Glomerular endothelial cell (primary cell): ENCODE measurements at regions not wholly inside any gene's neighbourhood (a gene's known extent, or its start where the extent isn't known, plus 50 kb on each side); places are given as distances from the start of the nearest gene placed in this dataset.

Experiments
- DNase-seq: peaks from one replicate; pipeline ENCODE4 v3.0.0-alpha.2; 2011; ENCODE audit warnings: low read depth, low spot score; ENCODE audit errors: extremely low read depth

DNA sequence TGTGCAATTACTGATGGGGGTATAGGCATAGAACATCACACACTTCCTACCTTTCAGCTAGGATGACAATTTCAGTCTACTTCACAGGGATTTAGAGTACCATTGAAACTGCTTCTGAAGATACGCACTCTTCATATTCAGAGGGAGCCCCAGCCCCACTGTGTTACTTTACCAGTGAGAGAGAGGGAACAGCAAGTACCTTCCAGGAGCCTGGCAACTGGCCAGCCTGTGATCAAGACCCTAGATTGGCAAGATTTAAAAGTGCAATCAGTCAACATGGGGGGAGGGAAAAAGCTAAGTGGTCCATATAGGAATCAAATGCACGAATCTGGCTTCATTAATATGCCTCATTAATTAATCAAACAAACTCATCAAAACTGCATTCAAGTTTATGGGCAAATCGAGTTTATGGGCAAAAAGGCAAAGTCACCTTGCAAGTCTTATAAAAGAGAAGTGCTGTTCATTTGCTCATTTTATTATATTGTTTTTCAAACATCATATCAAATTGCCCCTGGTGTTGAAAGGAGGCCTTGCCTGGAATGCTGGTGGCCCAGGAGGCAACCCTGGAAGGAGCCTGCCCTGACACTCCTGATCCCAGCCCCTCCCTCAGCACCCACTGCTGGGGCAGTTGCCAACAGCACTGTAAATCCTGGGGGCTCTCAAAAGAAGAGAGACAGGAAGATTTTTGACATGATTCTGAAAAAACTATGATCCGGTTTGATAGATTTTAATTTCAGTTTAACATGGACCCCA is 184.9 kb upstream of the DPT start:
- DNase-seq = no peak

DNA sequence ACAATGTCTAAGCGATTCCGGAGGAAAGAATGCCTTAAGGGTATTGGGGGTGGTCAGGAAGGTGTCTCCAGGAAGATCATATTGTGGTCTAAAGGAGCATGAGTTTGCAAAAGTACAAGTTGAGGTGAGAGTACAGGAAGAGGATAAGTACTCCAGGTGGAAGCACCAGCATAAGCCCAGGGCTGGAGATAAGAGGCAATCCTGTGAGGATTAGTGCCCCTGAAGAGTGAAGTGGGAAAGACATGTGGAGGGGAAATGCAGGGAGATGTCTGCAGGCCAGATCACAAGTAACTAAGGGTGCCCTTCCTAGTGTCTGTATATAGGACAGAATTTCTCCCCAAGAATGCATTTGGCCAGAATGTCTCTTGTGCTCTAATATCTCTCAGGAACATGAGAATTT is 188.3 kb upstream of the DPT start:
- no peak for DNase-seq

DNA sequence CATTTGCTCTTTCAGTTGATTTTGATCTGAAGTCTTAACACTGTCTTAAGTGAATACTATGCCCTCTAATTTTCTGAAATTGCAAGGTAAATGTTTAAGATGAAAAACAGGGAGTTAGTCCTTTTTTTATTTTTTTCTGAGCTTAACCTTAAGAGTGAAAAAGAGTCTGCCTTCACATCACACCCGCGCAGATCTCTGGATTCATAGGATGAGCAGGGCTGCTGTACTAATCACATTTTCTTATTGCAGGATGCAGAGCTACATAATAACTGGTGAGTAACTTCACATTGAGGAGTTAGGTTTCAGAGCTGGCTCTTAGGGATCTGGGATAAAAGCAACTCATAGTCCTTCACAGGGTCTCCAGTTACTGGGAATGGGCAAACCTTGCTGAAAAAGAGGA is 188.7 kb upstream of the ATP1B1 start:
- no peak for DNase-seq

DNA sequence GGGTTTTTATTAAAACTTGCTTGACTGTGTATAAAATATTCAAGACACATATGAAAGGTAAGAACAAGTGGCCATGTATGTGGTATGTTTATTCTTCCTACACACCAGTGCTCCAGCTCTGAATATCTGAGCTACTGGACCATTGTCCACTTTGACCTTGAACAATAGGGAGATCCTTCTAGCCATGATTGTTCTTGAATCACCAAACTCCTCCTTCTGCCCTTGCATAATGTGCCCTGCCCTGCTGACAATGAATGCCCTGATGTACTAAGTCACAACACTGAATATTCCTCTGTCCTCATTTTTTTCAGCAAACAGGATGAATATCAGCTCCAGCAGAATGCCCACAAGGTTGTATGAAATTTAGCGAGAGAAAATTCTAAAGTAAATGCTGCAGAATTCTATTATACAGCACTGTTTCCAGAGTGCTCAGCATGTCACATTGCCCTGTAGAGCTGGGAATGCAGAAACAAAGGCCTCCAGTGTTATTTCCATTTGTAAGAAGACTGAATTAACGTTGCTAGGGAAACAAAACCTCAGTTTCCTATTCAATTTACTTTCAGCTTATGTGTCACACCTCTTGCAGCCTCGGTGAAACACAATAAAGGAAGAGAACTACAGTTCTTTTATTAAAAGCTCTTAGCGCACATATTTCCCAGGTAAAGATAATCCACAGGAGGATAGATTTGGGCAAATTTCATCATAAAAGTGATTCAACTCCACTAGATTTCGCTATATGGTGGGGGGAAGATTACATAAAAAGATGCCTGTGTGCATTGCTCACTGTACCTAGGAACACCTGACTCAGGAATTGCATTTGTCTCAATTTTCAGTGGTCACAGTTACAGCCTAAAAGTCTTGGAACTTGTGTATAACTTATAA is 187.4 kb upstream of the ATP1B1 start:
- no peak for DNase-seq

DNA sequence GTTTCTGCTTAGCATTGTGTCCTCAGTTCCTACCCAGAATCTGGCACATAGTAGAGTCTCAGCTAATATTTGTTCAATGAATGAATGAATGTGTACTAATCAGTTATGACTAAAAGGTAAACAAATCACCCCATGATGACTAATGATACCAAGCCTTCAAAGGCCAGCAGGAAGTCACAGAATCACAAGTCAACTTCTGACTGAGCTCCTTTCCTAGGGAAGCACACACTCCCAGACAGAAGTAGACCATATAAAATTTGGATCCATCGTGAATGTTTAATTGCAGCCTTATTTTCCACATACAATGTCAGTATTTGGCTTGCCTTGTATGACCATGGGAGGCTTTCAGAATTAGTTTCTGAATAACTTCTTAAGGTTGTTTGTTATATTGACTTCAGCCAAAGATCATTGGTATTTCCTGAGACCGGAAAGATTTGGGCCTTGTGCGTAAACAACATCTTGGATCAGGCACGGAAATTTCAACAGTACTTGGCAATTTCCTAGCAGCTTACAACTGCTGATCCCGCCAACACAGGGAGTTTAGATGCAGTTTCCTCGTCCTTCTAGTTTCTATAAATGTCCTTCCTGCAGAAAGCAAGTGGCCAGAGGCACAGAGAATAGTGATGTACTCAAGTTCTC is 185.9 kb upstream of the ATP1B1 start:
- DNase-seq = peak; percentile 96

DNA sequence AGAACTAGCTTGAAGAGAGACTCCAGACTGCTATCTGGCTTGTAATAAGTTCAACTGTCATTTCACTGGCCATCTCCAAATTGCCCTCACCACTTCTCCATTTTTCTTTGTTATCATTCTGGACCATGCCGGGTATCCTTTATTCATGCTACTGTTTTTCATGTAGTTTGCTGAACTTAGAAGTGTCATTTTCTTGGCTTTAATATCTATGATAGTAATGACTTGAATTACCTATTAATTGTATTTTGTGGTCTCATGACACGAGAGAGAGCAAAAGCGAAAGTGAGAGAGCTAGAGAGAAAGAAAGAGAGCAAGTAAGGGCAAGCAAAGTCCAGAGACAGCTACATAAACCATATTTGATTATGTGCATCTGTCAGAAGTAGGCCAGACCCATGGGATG is 184.9 kb upstream of the ATP1B1 start:
- DNase-seq = no peak

DNA sequence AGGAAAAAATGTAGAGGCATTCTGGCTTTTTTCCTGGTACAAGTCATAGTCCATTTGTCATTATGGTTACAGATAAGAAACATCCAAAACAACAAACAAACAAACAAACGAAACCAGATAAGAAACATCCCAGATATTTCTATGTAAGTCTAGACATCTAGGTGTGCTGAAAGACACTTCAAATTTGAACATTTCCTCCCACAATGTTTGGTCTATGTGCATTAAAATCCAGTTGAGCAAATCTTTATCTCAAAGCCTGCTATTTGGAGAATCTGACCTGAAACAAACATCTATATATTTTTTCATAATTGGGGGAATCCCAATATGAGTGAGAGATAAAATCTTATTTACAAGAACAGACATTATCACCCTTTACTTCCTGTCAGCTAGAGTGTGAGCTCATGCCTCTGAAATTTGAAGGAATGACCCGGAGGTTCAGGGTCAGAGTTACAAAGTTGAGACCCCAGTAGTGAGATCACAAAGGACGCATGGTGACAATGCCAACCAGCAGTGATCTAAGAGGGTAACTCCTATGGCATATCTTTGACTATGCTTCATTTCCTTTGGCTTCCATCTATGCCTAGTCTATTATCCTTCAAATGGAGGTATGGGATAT is 182.9 kb upstream of the ATP1B1 start:
- DNase-seq = no peak

DNA sequence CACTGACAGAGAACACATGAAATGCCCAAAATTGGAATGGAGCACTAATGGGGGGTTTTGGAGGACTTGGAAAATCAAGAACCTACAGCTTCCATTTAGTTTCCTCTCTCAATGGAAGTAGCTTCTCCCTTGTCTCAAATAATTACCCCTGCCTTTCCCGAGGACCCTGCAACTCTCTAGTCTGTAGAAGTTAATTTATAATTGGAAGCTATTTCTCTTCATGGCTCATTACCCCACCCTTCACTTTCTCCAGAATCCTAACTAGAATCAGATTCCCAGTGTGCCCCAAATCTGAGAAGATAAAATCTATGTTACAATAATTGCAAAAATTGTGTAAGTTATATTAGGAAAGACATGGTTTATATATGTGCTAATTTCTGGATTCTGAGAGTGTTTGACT is 181.5 kb upstream of the ATP1B1 start:
- DNase-seq = no peak

DNA sequence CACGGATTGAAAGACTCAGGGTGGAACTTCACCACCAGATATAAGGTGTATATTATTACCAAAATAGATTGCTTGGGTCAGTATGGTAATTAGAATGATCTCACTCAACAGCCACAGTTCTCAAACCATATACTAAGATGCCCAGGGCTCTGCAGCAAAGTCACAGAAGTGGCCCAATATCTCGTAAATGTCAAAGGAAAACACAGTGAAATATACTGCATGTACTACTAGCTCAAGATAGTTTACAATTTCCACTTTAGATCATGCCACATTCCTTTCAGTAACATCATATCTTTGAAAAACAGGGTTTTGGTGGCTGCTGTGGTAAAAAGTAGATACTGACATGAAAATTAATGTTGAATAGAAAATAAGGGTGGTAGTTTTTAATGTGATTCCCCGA is 180.3 kb upstream of the ATP1B1 start:
- no peak for DNase-seq

DNA sequence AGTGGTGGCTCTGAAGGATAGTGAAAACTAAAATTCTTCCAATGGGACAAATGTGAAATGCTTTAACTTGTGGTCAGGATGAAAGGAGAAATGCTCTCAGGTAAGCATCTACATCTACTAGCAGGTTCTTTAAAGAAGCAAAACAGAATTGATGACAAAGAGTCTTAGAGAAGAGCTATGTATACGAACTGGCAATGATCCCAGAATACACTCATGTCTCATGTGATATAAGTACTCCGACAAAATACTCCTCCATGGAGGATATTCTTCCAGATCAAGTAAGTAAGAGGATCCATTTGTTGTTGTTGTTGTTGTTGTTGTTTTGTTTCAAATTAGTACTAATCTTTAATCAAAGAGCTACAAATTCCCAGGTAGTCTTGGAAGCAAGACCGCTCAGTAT is 174.0 kb upstream of the ATP1B1 start:
- no peak for DNase-seq

DNA sequence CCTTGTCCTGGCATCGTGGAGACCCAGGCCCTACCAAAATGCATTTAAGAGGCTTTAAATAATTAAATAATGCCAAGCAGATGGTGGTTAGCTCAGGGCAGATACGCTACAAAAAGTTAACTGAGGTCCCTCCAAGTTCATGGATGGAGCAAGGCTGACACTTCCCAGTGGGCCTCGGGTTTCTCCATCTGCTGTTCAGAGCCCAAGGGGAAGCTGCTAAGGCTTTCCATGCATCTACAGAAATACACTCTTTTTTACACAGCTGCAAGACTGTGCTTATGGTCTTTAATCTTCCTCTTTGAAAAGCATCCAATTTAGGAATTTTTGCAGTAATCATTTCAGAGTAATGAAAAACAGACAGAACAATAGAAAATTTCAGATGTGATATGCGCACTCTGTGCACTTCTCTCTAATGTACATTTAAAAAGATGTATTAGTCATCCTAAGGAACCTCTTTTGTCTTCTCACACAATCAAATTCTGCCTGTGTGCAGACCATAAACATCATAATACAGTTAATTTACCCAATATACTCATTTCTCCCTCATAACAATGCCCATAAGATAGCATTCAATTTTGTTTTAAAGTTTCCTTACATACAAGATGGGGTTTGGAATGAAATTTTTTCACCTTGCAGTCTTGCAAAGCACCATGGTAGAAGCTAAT is 173.2 kb upstream of the ATP1B1 start:
- DNase-seq = no peak

DNA sequence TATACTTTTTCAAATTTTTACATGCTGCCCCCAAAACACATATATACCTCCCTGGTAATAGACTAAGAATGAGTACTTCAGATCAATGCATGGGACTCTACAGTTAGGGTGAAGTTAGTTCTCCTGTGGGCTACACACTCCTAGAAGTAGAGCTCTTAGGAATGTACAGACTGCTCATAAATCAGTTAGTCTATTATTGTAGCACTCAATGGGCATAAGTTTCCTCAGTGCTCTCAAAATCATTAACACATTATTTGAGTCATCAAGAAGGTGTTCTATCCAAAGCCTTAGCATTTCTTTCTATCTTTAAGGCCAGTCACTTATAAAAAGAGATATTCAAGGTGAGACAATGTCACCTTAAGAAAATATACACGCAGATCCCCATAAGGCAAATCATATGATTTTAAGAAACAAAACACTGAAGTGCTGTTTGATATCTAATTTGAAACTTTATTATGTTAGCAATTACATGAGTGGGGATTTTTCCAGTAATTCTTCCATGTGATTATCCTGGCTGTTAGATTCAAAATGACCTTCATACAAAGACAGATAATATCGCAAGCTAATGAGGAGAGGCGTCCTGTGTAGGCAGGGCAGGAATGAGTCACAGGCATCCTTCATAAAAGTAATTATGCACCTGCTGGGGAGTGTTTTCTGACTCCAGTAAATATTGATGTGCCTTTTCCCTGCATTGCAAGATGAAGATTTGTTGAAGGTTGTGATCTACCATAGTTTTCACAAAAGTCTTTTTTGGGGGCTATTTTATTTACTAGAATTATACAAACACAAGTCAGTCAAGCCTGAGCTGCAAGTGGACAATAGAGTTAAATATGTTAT is 167.2 kb upstream of the ATP1B1 start:
- no peak for DNase-seq

DNA sequence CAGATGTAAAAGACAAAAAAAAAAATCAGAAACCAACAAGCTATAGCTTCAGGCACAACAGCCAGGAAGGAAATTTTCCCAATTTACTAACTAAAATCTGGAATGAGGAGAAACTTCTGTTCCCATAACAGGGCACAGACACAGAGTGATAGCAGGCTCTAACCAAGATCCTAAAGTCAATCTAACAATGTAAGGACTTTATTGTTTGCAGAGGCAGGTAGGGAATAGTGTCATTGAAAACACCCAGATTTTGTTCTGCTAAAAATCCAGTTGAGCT is 166.6 kb upstream of the ATP1B1 start:
- DNase-seq = no peak

DNA sequence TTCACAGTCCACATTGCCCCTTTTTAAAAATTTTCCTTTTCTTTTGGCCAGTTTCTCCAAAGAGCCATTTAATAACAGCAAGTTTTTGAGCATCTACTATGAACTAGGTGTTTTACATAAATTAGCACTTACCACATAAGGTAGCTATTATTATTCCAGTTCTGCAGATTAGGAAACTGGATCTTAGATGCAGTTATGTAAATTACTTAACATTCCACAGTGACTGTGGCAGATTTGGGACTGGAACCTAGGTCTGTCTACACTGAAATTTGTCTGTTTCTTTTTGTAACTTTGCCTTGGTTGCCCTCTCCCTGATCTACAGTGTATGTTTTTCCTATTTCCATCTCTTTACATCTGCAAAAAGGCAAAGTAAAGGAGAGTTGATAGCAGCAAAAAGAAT is 164.8 kb upstream of the ATP1B1 start:
- DNase-seq = no peak

DNA sequence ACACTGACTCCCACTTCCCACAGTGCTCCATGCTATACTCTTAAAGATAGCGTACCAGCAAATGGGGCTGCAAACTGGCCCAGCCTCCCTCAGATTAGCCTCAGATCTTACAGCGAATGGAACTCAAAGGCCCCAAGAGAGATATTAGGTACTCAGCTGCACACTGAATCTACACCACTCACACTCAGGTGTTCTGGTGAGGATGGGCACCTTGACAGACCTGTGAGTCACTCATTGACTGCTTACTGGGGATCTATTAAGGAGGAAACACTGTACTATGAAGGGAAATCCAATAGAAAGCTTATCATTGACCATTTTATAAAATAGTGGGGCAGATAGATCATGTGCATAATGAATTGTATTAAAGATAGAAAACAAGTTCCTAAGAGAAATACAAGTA is 164.3 kb upstream of the ATP1B1 start:
- no peak for DNase-seq

DNA sequence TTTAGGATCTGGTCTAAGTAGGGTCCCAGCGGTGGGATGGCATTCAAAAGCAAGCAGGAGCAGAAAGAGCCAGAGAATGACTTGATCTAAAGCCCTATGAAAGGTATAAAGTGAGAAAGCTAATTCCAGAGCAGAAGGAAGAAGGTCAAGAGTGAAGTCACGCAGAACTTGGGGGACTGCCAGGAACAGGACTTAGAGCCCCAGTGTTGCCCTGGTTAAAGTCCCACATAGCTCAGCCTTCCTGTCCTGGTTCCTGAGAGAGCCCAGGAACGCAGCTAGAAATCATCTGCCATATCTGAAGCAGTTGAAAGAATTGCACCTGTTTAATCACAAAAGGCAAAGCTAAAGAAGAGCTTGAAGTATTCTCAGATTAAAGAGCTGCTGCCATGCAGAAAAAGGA is 160.6 kb upstream of the ATP1B1 start:
- DNase-seq = no peak

DNA sequence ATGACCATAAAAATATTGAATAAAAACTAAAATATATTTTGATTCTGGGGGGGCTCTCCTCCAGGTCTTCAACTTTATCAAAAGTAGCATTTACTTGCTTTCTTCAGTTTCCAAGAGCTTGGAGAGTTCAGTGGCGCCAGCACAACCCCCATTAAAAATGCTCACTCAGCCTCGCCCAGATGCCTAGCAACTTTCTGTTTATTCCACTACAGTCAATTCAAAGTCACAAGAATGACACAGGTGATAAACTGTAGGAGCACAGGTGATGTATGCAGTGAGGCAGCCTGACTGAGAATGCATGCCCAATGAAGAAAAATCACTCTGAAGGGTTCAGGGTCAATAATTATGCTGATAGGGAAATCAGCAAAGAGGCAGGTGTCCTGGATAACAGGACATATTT is 159.4 kb upstream of the ATP1B1 start:
- DNase-seq = no peak

DNA sequence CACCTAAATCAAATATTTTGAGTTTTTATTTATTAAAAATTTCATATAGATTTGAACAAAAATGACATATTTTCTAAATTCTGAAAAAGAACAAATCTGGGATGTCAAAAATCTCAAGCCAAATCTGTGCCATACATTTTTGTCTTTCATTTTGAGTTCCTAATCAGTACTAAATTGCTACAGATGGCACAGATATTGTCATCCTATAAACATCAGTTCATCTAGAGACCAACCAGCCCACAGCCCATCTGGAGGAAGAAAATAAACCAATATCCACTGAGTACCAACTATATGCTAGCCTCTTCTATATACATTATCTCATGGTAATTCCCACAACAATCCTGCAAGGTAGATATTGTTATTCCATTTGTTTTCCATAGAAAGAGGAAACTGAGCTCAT is 156.8 kb upstream of the ATP1B1 start:
- no peak for DNase-seq

DNA sequence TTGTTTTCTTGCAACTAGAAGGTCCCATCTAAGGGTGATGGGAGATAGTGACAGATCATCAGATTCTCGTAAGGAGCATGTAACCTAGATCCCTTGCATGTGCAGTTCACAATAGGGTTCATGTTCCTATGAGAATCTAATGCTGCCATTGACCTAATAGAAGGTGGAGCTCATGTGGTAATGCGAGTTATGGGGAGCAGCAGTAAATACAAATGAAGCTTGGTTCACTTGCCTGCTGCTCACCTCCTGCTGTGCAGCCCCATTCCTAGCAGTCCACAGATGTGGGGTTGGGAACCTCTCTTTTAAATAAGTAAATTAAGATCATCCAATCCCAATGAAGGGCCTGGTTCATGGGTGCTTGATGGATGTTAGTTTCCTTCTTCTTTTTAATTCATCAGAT is 148.7 kb upstream of the ATP1B1 start:
- DNase-seq = no peak

DNA sequence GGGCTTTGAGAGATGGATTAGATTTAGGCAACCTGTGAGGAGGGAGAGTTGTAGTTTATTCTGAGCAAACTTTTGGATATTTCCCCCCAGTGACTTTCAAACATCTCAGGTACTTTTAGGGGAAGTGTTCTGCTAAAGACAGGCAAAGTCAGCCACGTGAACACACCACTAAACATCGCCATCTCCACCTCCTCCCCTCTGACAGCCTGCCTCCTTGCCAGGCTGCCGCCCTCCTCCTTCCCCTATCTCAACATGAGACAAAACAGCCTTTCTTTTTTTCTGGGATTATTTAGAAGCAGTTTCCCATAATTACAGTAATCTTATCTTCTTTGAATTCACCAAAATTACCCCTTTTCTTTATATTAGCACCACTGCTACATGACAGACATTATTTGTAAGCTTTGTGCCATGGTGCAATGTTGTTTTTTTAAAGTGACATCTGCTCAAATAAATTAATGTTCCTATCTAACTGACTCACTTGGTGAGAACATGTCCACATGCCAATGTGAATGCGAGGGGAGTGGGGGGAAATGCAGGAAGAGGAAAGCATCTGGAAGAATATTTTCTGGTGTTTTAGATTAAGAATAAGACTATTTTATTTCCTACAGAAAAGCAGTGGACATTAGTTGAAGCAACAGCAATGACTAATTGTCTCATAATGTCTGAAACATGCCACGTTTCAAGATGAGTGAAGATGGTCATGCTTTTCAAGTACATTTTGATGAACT is 147.8 kb upstream of the ATP1B1 start:
- no peak for DNase-seq
